ENCODE measurements at regions not wholly inside any gene's neighbourhood (a gene's known extent, or its start where the extent isn't known, plus 50 kb on each side); places are given as distances from the start of the nearest gene placed in this dataset.

DNA sequence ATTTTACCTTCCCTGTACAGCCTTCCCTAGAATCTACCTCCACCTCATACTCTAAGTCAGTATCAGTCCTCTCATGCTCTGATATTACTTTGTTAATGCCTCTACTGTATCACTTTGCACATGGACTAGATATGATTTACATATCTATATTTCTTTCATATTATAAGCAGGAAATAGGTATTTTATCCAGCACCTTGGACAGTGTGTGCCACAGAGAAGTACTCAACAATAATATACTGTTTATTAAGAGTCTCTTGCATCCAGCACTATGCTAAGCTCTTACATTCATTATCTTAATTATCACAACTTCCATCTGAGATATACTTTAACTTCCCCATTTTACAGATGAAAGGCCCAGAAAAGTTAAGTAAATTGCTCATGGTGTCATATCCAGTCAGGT is 247.9 kb upstream of the DAB1 start:
- intact Hi-C loops (cut with micrococcal nuclease; ENCODE audit: unreplicated experiment) (no loop called here), in situ Hi-C loops (cut with MboI) (no loop called here)
- Histone ChIP-seq H4K20me1 (ENCODE audit: control insufficient read depth, insufficient read depth) (no peaks in the 10 kb centered on the region), H3K79me2 (ENCODE audit: control insufficient read depth, insufficient read depth, low read length) (no peaks in the 10 kb centered on the region), H2AFZ (ENCODE audit: control insufficient read depth, low read depth, low read length) (no peak overlapping the region), H3K4me2 (ENCODE audit: control insufficient read depth, insufficient read depth) (no peak overlapping the region), H3K9me3 (replicated peaks; ENCODE audit: control insufficient read depth, insufficient read depth, low read length) (no peaks in the 10 kb centered on the region), H3K4me3 (no peak overlapping the region), H3K27ac (ENCODE audit: control insufficient read depth, insufficient read depth) (no peak overlapping the region), H3K9ac (ENCODE audit: control insufficient read depth, insufficient read depth, low read length) (no peak overlapping the region), H3K27me3 (replicated peaks in 1 of 2; ENCODE audit: control insufficient read depth in 2 of 2, insufficient read depth in 2 of 2, low read length in 1 of 2) (no peaks in the 10 kb centered on the region), H3K4me1 (ENCODE audit: control insufficient read depth, insufficient read depth, low read length) (no peaks in the 10 kb centered on the region), H3K36me3 (ENCODE audit: control insufficient read depth in 2 of 2, insufficient read depth in 2 of 2, low read length in 1 of 2) (no peaks in the 10 kb centered on the region)
- no peak for FAIRE-seq
- CTCF ChIA-PET = no interaction called here
- SMC1A ChIA-PET (ENCODE audit: uncharacterized antibody, unreplicated experiment) = no interaction called here
- DNase-seq (ENCODE audit: low read depth, low spot score) = no peak
- POLR2A ChIA-PET = no interaction called here
- no peak for ATAC-seq
- BruUV-seq (replicated peaks) = no TSS peak
- RAD21 ChIA-PET (ENCODE audit: unreplicated experiment) = no interaction called here
- TF ChIP-seq, protein P1, sequence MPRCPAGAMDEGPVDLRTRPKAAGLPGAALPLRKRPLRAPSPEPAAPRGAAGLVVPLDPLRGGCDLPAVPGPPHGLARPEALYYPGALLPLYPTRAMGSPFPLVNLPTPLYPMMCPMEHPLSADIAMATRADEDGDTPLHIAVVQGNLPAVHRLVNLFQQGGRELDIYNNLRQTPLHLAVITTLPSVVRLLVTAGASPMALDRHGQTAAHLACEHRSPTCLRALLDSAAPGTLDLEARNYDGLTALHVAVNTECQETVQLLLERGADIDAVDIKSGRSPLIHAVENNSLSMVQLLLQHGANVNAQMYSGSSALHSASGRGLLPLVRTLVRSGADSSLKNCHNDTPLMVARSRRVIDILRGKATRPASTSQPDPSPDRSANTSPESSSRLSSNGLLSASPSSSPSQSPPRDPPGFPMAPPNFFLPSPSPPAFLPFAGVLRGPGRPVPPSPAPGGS (IDR thresholded peaks at IDR 0.05; ENCODE audit: borderline replicate concordance, insufficient read depth, low read depth, low read length, poor library complexity, severe bottlenecking) = no peak
- TF ChIP-seq SP1 (IDR thresholded peaks at IDR 0.05; ENCODE audit: low read depth, low read length) = no peak
- TF ChIP-seq CUX1 (IDR thresholded peaks at IDR 0.05; ENCODE audit: insufficient replicate concordance, low read depth, low read length) = no peak

Measured in GM12878 (cell line).